ENCODE measurements at regions not wholly inside any gene's neighbourhood (a gene's known extent, or its start where the extent isn't known, plus 50 kb on each side); places are given as distances from the start of the nearest gene placed in this dataset.

DNA sequence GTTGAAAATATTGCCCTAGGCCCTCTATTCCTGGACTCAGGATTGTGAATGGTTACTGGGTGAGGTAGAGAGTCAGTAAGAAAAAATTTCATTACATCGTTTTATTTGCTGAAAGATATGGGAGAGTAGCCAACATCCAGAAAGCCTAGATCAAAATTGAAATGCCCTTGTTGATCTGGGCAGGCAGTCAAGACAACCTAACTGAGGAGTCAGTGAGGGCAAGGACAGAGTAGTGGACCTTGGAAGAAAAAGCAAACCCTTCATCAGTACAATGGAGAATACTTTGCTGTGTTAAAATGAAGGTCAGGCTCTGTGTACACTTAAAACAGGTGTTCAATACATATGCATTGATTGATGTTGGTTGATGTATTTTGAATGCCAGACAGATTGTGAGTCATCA is 576.7 kb downstream of the OLFM4 start:
- Histone ChIP-seq H3K9me3 (ENCODE audit: control insufficient read depth, insufficient read depth, low read length) (peaks cover 15% of the 10 kb centered on the region; the same call in 1 of the 2 replicates), H3K4me3 (ENCODE audit: low read depth, low read length) (no peak overlapping the region), H3K27ac (ENCODE audit: low read depth, low read length) (no peak overlapping the region), H3K27me3 (ENCODE audit: control insufficient read depth, insufficient read depth, low read length) (no peaks in the 10 kb centered on the region)
- ChIA-PET CTCF (no interaction called here), POLR2A (no interaction called here)
- TF ChIP-seq, protein P1, sequence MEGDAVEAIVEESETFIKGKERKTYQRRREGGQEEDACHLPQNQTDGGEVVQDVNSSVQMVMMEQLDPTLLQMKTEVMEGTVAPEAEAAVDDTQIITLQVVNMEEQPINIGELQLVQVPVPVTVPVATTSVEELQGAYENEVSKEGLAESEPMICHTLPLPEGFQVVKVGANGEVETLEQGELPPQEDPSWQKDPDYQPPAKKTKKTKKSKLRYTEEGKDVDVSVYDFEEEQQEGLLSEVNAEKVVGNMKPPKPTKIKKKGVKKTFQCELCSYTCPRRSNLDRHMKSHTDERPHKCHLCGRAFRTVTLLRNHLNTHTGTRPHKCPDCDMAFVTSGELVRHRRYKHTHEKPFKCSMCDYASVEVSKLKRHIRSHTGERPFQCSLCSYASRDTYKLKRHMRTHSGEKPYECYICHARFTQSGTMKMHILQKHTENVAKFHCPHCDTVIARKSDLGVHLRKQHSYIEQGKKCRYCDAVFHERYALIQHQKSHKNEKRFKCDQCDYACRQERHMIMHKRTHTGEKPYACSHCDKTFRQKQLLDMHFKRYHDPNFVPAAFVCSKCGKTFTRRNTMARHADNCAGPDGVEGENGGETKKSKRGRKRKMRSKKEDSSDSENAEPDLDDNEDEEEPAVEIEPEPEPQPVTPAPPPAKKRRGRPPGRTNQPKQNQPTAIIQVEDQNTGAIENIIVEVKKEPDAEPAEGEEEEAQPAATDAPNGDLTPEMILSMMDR (IDR thresholded peaks at IDR 0.05; ENCODE audit: low read depth, low read length), result no peak
- no peak for DNase-seq (ENCODE audit: low read depth, low spot score)

DNA sequence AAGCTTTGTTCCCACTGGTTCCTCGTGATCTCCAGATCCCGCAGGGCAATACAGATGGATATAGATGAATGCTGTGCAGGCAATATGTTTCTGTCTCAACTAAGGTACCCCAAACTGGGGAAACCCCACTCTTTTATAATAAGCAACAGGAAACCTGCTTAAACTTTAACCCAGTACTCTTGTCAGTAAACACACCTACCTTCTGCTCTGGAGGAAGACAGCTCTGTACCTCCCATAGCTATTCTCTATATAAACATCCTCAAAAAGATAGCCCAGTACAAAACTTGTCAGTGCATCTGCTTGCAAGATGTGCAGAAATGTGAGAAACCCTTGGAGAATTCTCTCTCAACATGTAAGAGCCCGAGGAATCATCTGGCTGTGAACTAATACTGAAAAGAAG is 583.6 kb downstream of the OLFM4 start:
- Histone ChIP-seq H3K27ac (ENCODE audit: low read depth, low read length) (no peak overlapping the region), H3K27me3 (ENCODE audit: control insufficient read depth, insufficient read depth, low read length) (no peaks in the 10 kb centered on the region), H3K4me3 (ENCODE audit: low read depth, low read length) (no peak overlapping the region), H3K9me3 (ENCODE audit: control insufficient read depth, insufficient read depth, low read length) (peaks cover 12% of the 10 kb centered on the region)
- POLR2A ChIA-PET, result no interaction called here
- CTCF ChIA-PET, result no interaction called here
- no peak for DNase-seq (ENCODE audit: low read depth, low spot score)
- TF ChIP-seq, protein P1 (IDR thresholded peaks at IDR 0.05; ENCODE audit: low read depth, low read length), result no peak

DNA sequence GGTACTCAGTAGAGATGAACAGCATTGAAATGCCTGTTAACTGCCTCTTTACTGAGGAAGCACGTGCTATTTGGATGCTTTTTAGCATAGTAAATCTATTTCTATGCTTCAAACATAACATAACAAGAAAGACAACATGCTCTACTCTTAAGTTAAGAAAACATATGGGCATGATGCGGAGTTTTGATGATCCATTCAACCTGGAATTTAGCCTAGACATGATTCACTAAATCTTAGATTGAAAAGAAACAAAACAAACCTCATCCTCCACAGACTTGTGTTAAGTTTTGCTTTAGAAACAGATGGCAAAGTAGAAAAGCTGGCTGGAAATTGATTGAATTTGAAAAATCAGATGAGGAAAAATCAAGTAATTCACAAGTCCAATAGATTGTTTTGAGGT is 593.8 kb downstream of the OLFM4 start:
- CTCF ChIA-PET, result no interaction called here
- H3K27ac ChIP-seq (ENCODE audit: low read depth, low read length), result no peak overlapping the region
- H3K9me3 ChIP-seq (ENCODE audit: control insufficient read depth, insufficient read depth, low read length), result no peaks in the 10 kb centered on the region
- no peak overlapping the region for H3K4me3 ChIP-seq (ENCODE audit: low read depth, low read length)
- H3K27me3 ChIP-seq (ENCODE audit: control insufficient read depth, insufficient read depth, low read length), result no peaks in the 10 kb centered on the region
- TF ChIP-seq, protein P1 (IDR thresholded peaks at IDR 0.05; ENCODE audit: low read depth, low read length), result no peak
- no peak for DNase-seq (ENCODE audit: low read depth, low spot score)
- POLR2A ChIA-PET, result no interaction called here

DNA sequence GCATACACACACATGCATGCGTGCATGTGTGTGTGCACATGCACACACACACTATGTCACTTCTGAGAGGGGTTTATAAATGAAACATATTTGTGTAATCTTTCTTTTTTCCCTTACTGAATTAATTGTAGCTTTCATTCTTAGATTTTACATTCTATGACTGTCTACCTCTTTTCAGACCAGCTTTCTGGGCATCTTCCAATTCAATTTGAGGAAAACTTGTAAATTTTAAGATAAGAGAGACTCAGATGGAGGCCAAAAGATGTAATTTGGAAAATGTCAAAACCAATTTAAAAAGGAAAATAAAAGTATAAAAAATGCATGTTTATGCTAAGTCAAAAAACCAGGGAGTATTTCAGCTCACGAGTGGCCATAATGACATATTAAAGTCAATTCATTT is 594.5 kb downstream of the OLFM4 start:
- TF ChIP-seq, protein P1 (IDR thresholded peaks at IDR 0.05; ENCODE audit: low read depth, low read length), result no peak
- Histone ChIP-seq H3K9me3 (ENCODE audit: control insufficient read depth, insufficient read depth, low read length) (no peaks in the 10 kb centered on the region), H3K4me3 (ENCODE audit: low read depth, low read length) (no peak overlapping the region), H3K27me3 (ENCODE audit: control insufficient read depth, insufficient read depth, low read length) (no peaks in the 10 kb centered on the region), H3K27ac (ENCODE audit: low read depth, low read length) (no peak overlapping the region)
- no peak for DNase-seq (ENCODE audit: low read depth, low spot score)
- ChIA-PET POLR2A (no interaction called here), CTCF (no interaction called here)

DNA sequence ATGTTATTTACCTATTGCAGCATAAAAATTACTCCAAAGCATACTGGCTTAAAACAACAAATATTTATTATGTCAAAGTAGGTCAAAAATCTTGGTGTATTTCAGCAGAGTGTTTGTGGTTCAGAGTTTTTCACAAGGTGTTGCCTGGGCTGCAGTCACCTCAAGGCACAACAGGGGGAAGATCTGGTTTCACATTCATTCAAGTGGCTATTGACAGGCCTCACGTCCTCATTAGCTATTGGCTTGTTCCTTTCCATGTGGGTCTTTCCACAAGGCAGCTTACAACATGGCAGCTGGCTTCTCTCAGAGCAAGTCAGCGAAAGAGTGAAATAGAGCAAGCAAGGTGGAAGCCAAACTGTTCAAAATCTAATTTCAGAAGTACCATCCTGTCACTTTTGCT is 602.9 kb downstream of the OLFM4 start:
- Histone ChIP-seq H3K9me3 (ENCODE audit: control insufficient read depth, insufficient read depth, low read length) (peaks cover 8% of the 10 kb centered on the region), H3K27me3 (ENCODE audit: control insufficient read depth, insufficient read depth, low read length) (no peaks in the 10 kb centered on the region), H3K4me3 (ENCODE audit: low read depth, low read length) (no peak overlapping the region), H3K27ac (ENCODE audit: low read depth, low read length) (no peak overlapping the region)
- DNase-seq (ENCODE audit: low read depth, low spot score), result no peak
- ChIA-PET POLR2A (no interaction called here), CTCF (no interaction called here)
- TF ChIP-seq, protein P1 (IDR thresholded peaks at IDR 0.05; ENCODE audit: low read depth, low read length), result no peak

Data from AG04450 (cell line).